HepG2 (cell line): ENCODE measurements at regions not wholly inside any gene's neighbourhood (a gene's known extent, or its start where the extent isn't known, plus 50 kb on each side); places are given as distances from the start of the nearest gene placed in this dataset.

Experiments
- ATAC-seq: fragments of 200-7000 bp; cut with Tn5 transposase; 3 replicates; pipeline ENCODE4 v1.9.1; 2020; ENCODE audit warnings: mild to moderate bottlenecking, moderate library complexity
- BruUV-seq: library from RNA; stranded (reverse); fragments of 400-500 nt; replicated peaks from 2 replicates; lab custom pipeline; 2021; lab: Mats Ljungman, UMichigan
- CTCF ChIA-PET: fragments of 300-600 bp; formaldehyde crosslinking; extraction: SDS; loops from one replicate; lab custom pipeline; 2021; ENCODE audit warnings: low total read pairs, inconsistent platforms, low intra/inter-chr PET ratio; lab: Yijun Ruan, JAX
- POLR2A ChIA-PET: fragments of 350-600 bp; sonication (Branson Sonifier 250); formaldehyde crosslinking; loops from one replicate; lab custom pipeline; 2020; ENCODE audit warnings: antibody characterized with exemption, inconsistent platforms; lab: Yijun Ruan, JAX
- DNase-seq: peaks from one replicate; pipeline ENCODE4 v3.0.0-alpha.2; 2015; ENCODE audit warnings: low spot score
- FAIRE-seq: peaks from 3 replicates; lab custom pipeline; 2011; peaks lifted over from hg19 to GRCh38; lab: Jason Lieb, UNC
- H2AFZ ChIP-seq: one replicate; pipeline ENCODE4 v1.6.1; 2011; ENCODE audit warnings: low read length, inconsistent platforms
- H3K27ac ChIP-seq: fragments of 300-600 bp; 3 replicates; pipeline ENCODE4 v1.8.0; 2011; ENCODE audit warnings: mixed run types, mild to moderate bottlenecking, mixed read lengths, low read length, inconsistent platforms; ENCODE audit not compliant: insufficient read depth; ENCODE audit errors: extremely low read length
- H3K27me3 ChIP-seq, 2 experiments: fragments of 200-600 bp in 1 of 2; 2 replicates in 1 of 2; 3 replicates in 1 of 2; pipeline versions ENCODE4 v1.6.0 to v1.8.0; 2011; ENCODE audit warnings: low read length in 2 of 2, mild to moderate bottlenecking in 2 of 2, moderate library complexity in 2 of 2, inconsistent platforms in 1 of 2; ENCODE audit not compliant: insufficient read depth in 2 of 2, control insufficient read depth in 1 of 2
- H3K36me3 ChIP-seq, 2 experiments: fragments of 200-600 bp in 1 of 2; replicated peaks in 1 of 2; 2 replicates in 1 of 2; 3 replicates in 1 of 2; pipeline versions ENCODE4 v1.5.1 to v1.8.0; 2011; ENCODE audit warnings: low read length in 2 of 2, inconsistent platforms in 1 of 2; ENCODE audit not compliant: insufficient read depth in 2 of 2, control insufficient read depth in 1 of 2
- H3K4me1 ChIP-seq: 2 replicates; pipeline ENCODE4 v1.5.1; 2012; ENCODE audit warnings: low read length, inconsistent platforms; ENCODE audit not compliant: insufficient read depth
- H3K4me2 ChIP-seq: 2 replicates; pipeline ENCODE4 v1.6.0; 2011; ENCODE audit warnings: low read depth, low read length, inconsistent platforms
- H3K4me3 ChIP-seq, 3 experiments: fragments of 200-600 bp in 1 of 3; sonication (generic), shearing (Covaris generic) in 1 of 3; replicated peaks in 1 of 3; 2 replicates each; pipeline ENCODE4 v1.5.1; 2011 to 2016; ENCODE audit warnings: low read length in 3 of 3, inconsistent platforms in 2 of 3, low read depth in 2 of 3, mild to moderate bottlenecking in 2 of 3, control low read depth in 1 of 3, mixed read lengths in 1 of 3; ENCODE audit not compliant: insufficient read depth in 1 of 3
- H3K79me2 ChIP-seq: one replicate; pipeline ENCODE4 v1.6.1; 2011; ENCODE audit warnings: low read length, inconsistent platforms; ENCODE audit not compliant: insufficient read depth
- H3K9ac ChIP-seq: 2 replicates; pipeline ENCODE4 v1.6.0; 2011; ENCODE audit warnings: mild to moderate bottlenecking, low read depth, low read length, inconsistent platforms; ENCODE audit not compliant: insufficient read depth
- H3K9me3 ChIP-seq: 2 replicates; pipeline ENCODE4 v1.5.1; 2012; ENCODE audit warnings: mild to moderate bottlenecking, low read length
- H4K20me1 ChIP-seq: 2 replicates; pipeline ENCODE4 v1.6.0; 2011; ENCODE audit warnings: inconsistent platforms, mild to moderate bottlenecking, low read length, moderate library complexity; ENCODE audit not compliant: insufficient read depth
- DPF2 ChIP-seq: sonication (generic); formaldehyde crosslinking; IDR thresholded peaks from 2 replicates; pipeline ENCODE4 v1.4.0; 2020; ENCODE audit warnings: mild to moderate bottlenecking, low read depth, missing genetic modification reagents, borderline replicate concordance
- EEA1 ChIP-seq: sonication (generic); formaldehyde crosslinking; IDR thresholded peaks from 2 replicates; pipeline ENCODE4 v1.5.1; 2020; ENCODE audit warnings: mild to moderate bottlenecking, missing genetic modification reagents, borderline replicate concordance
- IKZF1 ChIP-seq: fragments of 450-650 bp; IDR thresholded peaks from 2 replicates; pipeline ENCODE4 v1.7.1; 2016
- KDM5B ChIP-seq: sonication (generic); formaldehyde crosslinking; IDR thresholded peaks from 2 replicates; pipeline ENCODE4 v1.4.0; 2020; ENCODE audit warnings: missing genetic modification reagents, mild to moderate bottlenecking, borderline replicate concordance
- MAFF ChIP-seq: IDR thresholded peaks from 2 replicates; pipeline ENCODE4 v1.6.1; 2011; ENCODE audit warnings: low read depth, low read length, improper control_type of control experiment
- MTF1 ChIP-seq: sonication (generic); formaldehyde crosslinking; IDR thresholded peaks from 2 replicates; pipeline ENCODE4 v1.5.0; 2020; ENCODE audit warnings: missing genetic modification reagents
- NFE2L1 ChIP-seq: sonication (generic); formaldehyde crosslinking; IDR thresholded peaks from 2 replicates; pipeline ENCODE4 v1.4.0; 2020; ENCODE audit warnings: missing genetic modification reagents, mild to moderate bottlenecking, borderline replicate concordance
- SMC3 ChIP-seq: IDR thresholded peaks from 2 replicates; pipeline ENCODE4 v1.6.1; 2011; ENCODE audit warnings: low read length, improper control_type of control experiment
- ZMYM4 ChIP-seq: sonication (generic); formaldehyde crosslinking; IDR thresholded peaks from 2 replicates; pipeline ENCODE4 v1.8.1; 2023; ENCODE audit warnings: mild to moderate bottlenecking, missing genetic modification reagents
- ZNF12 ChIP-seq: sonication (generic); formaldehyde crosslinking; IDR thresholded peaks from 2 replicates; pipeline ENCODE4 v1.5.0; 2020; ENCODE audit warnings: missing genetic modification reagents
- ZSCAN29 ChIP-seq: sonication (generic); formaldehyde crosslinking; conservative IDR thresholded peaks from 2 replicates; pipeline ENCODE4 v1.4.0; 2020; ENCODE audit warnings: mild to moderate bottlenecking, missing genetic modification reagents
- WGBS: methylation state at CpG from one replicate; pipeline ENCODE4 v1.1.6; 2017; ENCODE audit warnings: low lambda C conversion rate; 5-methylcytosine and 5-hydroxymethylcytosine counted together
- in situ Hi-C: cut with HindIII; loops from 2 replicates; pipeline ENCODE4 v1.10.0; 2017; ENCODE audit warnings: low pct_unique_long_range_greater_than_20kb; ENCODE audit not compliant: extremely low pct_ligation_motif_present
- intact Hi-C: fragments of 100-400 bp; cut with micrococcal nuclease; formaldehyde crosslinking; loops from one replicate; pipeline ENCODE4 v1.10.0; 2022; ENCODE audit not compliant: unreplicated experiment
- TF ChIP-seq, protein P1 (sequence below): IDR thresholded peaks from 2 replicates; pipeline ENCODE4 v1.6.1; 2016; ENCODE audit warnings: low read depth, missing genetic modification reagents, missing compliant biosample characterization
- TF ChIP-seq, protein P2 (sequence below): sonication (generic); formaldehyde crosslinking; IDR thresholded peaks from 2 replicates; pipeline ENCODE4 v1.8.1; 2022; ENCODE audit warnings: mild to moderate bottlenecking, missing genetic modification reagents
- TF ChIP-seq, protein P3 (sequence below): sonication (generic); formaldehyde crosslinking; conservative IDR thresholded peaks from 2 replicates; pipeline ENCODE4 v1.8.0; 2022; ENCODE audit warnings: low read depth, missing genetic modification reagents

DNA sequence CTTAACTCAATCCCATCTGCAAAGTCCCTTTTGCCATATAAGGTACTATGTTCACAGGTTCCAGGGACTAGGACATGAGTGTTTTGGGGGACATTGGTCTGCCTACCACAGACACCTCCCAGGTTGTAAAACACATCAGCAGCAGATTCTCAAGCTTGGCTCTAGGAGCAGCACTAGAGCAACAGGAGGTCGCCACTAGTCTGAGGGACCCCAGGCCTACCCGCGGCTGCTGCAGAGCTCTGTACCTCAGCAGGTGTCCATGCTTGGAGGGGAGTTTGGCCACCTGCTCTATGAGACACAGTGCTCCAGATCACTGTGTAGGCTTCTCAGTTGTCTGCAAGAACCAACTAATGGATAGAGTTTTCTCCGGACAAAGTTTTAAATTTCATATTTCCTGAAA lies 262.2 kb upstream of the ARRDC3 start:
- Histone ChIP-seq H3K27ac (no peak overlapping the region), H3K4me2 (no peak overlapping the region), H2AFZ (no peak overlapping the region), H3K9me3 (no peaks in the 10 kb centered on the region), H3K27me3 (no peaks in the 10 kb centered on the region), H3K36me3 (no peaks in the 10 kb centered on the region), H3K9ac (no peak overlapping the region), H3K4me1 (no peaks in the 10 kb centered on the region), H4K20me1 (no peaks in the 10 kb centered on the region), H3K79me2 (no peaks in the 10 kb centered on the region), H3K4me3 (no peak overlapping the region)
- intact Hi-C loops (no loop called here), in situ Hi-C loops (no loop called here)
- FAIRE-seq (no peak), DNase-seq (no peak), ATAC-seq (no peak)
- TF ChIP-seq ZNF12 (CRISPR knock-in tag) (no peak), NFE2L1 (CRISPR knock-in tag) (no peak), KDM5B (CRISPR knock-in tag) (no peak), MTF1 (CRISPR knock-in tag) (no peak), SMC3 (no peak), MAFF (no peak), EEA1 (CRISPR knock-in tag) (no peak), ZMYM4 (CRISPR knock-in tag) (no peak), DPF2 (CRISPR knock-in tag) (no peak), ZSCAN29 (CRISPR knock-in tag) (no peak), IKZF1 (no peak)
- TF ChIP-seq, protein P1, sequence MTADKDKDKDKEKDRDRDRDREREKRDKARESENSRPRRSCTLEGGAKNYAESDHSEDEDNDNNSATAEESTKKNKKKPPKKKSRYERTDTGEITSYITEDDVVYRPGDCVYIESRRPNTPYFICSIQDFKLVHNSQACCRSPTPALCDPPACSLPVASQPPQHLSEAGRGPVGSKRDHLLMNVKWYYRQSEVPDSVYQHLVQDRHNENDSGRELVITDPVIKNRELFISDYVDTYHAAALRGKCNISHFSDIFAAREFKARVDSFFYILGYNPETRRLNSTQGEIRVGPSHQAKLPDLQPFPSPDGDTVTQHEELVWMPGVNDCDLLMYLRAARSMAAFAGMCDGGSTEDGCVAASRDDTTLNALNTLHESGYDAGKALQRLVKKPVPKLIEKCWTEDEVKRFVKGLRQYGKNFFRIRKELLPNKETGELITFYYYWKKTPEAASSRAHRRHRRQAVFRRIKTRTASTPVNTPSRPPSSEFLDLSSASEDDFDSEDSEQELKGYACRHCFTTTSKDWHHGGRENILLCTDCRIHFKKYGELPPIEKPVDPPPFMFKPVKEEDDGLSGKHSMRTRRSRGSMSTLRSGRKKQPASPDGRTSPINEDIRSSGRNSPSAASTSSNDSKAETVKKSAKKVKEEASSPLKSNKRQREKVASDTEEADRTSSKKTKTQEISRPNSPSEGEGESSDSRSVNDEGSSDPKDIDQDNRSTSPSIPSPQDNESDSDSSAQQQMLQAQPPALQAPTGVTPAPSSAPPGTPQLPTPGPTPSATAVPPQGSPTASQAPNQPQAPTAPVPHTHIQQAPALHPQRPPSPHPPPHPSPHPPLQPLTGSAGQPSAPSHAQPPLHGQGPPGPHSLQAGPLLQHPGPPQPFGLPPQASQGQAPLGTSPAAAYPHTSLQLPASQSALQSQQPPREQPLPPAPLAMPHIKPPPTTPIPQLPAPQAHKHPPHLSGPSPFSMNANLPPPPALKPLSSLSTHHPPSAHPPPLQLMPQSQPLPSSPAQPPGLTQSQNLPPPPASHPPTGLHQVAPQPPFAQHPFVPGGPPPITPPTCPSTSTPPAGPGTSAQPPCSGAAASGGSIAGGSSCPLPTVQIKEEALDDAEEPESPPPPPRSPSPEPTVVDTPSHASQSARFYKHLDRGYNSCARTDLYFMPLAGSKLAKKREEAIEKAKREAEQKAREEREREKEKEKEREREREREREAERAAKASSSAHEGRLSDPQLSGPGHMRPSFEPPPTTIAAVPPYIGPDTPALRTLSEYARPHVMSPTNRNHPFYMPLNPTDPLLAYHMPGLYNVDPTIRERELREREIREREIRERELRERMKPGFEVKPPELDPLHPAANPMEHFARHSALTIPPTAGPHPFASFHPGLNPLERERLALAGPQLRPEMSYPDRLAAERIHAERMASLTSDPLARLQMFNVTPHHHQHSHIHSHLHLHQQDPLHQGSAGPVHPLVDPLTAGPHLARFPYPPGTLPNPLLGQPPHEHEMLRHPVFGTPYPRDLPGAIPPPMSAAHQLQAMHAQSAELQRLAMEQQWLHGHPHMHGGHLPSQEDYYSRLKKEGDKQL, result no peak
- TF ChIP-seq, protein P2, sequence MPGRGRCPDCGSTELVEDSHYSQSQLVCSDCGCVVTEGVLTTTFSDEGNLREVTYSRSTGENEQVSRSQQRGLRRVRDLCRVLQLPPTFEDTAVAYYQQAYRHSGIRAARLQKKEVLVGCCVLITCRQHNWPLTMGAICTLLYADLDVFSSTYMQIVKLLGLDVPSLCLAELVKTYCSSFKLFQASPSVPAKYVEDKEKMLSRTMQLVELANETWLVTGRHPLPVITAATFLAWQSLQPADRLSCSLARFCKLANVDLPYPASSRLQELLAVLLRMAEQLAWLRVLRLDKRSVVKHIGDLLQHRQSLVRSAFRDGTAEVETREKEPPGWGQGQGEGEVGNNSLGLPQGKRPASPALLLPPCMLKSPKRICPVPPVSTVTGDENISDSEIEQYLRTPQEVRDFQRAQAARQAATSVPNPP (CRISPR knock-in tag), result no peak
- TF ChIP-seq, protein P3, sequence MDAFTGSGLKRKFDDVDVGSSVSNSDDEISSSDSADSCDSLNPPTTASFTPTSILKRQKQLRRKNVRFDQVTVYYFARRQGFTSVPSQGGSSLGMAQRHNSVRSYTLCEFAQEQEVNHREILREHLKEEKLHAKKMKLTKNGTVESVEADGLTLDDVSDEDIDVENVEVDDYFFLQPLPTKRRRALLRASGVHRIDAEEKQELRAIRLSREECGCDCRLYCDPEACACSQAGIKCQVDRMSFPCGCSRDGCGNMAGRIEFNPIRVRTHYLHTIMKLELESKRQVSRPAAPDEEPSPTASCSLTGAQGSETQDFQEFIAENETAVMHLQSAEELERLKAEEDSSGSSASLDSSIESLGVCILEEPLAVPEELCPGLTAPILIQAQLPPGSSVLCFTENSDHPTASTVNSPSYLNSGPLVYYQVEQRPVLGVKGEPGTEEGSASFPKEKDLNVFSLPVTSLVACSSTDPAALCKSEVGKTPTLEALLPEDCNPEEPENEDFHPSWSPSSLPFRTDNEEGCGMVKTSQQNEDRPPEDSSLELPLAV (CRISPR knock-in tag), result no peak
- WGBS, result 78% methylated on average over 1 of the region's 4 CpGs
- ChIA-PET CTCF (no interaction called here), POLR2A (no interaction called here)
- BruUV-seq, result no TSS peak
